NCI-H1105 (cell line): ENCODE measurements at regions not wholly inside any gene's neighbourhood (a gene's known extent, or its start where the extent isn't known, plus 50 kb on each side); places are given as distances from the start of the nearest gene placed in this dataset.
"Not testable (repeated sequence)": the region's sequence is repeated elsewhere in the genome, so short reads cannot be mapped to it uniquely, and the experiment has no call there.

Source experiments
- DNase-seq: peaks from one replicate; lab custom pipeline; 2025; lab: John Stamatoyannopoulos, UW

DNA sequence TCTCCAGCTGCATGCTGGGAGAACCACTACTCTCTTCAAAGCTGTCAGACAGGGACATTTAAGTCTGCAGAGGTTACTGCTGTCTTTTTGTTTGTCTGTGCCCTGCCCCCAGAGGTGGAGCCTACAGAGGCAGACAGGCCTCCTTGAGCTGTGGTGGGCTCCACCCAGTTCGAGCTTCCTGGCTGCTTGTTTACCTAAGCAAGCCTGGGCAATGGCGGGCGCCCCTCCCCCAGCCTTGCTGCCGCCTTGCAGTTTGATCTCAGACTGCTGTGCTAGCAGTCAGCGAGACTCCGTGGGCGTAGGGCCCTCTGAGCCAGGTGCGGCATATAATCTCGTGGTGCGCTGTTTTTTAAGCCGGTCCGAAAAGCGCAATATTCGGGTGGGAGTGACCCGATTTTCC is 215.0 kb downstream of the STIM2 start:
- not testable (repeated sequence) for DNase-seq

- no peak for DNase-seq
These were observed 218.4 kb downstream of the STIM2 start for GRCh38 chr4:27078934-27079455.

DNA sequence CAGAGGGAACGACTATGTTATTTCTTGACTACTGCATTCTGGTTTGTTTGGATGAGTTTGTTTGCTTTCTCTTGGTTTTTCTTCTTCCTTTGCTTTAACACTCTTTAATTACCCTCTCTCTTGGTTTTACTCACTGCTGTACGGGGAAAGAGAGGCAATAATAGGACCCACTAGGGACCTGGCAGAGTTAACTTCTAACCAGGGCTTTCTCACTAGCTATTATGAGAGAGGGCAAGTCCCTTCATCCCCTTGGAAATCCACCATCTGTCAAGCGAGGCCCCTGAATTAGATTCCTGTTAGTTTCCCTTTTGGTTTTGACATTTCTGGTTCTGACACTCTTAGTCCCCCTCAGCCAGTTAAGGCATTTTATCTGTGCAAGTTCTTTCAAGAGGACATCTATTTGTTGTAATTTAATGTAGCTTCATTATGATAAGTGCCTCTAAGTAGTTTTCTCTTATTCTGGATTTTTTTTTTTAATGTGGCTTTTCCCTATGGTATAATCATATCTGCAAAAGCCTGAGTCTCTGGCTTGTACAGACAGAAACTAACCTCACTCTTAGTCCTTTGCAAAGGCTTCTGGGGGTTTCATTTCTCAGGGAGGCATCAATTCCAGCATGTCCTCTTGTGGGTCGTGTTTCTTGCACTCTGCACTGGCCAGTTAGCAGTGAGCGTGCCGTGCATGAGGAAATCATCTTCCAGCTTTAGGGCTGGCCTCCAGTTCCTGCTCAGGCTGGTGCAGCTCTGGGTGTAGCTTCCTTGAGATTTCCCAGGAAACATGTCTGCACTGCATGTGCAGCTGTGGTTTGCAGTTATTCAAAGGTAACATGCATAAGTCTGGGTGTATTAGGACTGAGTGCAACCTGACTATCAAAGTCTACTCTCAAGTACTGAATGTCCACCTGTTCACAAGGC is 221.3 kb downstream of the STIM2 start:
- DNase-seq, result no peak

DNA sequence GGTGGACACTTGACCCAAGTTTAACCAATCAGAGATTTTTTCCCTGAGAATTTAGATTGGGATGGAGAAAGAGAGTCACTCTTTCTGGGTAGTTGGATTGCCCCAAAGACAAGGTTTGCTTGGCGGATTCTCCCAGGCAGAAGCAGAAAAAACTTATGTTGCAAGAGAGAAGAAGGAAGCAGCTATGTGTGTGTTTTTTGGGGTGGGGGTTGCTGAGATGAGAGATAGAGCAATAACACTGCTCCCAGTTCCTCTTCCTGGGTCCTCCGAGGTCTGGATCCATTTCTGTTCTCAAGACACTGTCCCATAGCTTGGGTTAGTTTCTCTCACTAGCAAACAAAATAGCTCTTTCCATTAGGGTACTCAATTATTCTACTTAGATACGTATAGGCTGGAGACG is 222.1 kb downstream of the STIM2 start:
- no peak for DNase-seq

GRCh38 chr4:27084685-27085361 is 224.2 kb downstream of the STIM2 start:
- peak; percentile 6 for DNase-seq

- DNase-seq, result no peak
These were observed 224.8 kb downstream of the STIM2 start for GRCh38 chr4:27085396-27085795.

- no peak for DNase-seq
These were observed 226.8 kb downstream of the STIM2 start for GRCh38 chr4:27087306-27088045.

- DNase-seq, result no peak
These were observed 227.8 kb downstream of the STIM2 start for GRCh38 chr4:27088491-27088890.

DNA sequence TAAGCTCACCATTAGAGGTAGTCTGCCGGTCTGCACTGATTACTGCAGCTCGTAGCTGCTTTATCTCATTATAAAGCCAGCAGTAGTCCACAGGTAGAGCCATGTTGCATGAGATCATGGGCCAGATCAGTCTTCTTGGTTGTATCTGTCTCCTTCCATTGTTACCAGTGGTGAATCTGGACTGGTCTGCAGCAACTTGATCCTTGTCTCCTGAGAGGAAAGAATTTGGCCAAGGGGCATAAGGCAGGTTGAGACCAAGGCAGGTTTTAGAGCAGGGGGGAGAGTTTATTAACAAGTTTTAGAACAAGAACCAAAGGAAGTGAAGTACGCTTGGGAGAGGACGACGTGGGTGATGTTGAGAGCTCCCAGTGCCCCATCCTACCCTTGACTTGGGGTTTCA is 228.5 kb downstream of the STIM2 start:
- DNase-seq, result no peak

DNA sequence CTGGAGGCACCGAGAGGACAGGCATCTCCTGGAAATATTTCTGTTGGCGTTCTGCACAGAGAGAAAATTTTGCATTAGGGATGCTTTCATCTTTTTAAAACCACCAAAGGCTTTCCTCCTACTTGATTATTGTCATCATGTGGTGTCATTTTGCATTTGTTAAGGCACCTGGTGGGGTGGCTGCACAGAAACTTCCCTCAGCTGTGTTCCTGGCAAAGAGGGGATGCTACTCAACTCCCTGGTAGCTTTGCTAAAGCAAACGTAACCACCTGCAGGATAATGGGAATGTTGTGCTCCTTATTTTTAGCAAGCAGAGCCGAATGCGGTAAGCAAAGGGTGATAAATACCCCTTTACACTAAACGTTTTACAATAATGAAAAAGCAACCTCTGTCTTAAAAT is 229.8 kb downstream of the STIM2 start:
- no peak for DNase-seq

DNA sequence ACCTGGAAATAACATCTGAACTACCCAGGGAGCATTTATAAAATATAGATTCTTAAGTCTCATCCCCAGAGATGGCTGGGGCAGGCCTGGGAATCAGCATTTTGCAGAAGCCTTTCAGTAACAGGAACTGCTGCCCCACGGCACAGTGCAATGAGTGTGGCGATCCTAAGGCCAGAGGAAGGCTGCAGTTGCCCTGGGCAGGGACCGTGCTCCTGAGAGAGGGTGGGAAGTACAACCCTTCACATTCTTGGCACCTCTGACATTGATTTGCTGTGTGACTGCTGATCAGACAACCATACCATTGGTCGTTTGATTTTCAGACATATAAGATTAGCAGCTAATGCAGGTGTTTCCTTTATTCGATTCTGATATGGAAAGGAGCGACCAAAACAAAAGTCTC is 233.6 kb downstream of the STIM2 start:
- DNase-seq, result no peak

DNA sequence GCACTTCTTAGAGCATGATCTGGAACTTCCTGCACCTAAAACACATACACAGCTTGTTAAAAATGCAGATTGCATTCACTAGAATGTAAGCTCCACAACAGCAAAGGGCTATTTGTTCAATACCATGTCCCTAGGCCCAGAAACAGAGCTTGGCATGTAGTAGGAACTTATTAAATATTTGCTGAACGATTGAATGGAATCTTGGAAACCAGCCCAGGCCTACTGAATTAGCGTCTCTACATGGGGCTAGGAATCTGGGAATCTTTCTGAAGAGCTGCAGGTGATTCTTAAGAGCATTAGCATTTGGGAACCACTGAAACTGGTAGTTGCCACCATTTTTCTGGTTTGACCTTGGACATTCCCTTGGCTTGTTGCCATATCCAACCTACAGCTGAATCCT is 234.1 kb downstream of the STIM2 start:
- no peak for DNase-seq

DNA sequence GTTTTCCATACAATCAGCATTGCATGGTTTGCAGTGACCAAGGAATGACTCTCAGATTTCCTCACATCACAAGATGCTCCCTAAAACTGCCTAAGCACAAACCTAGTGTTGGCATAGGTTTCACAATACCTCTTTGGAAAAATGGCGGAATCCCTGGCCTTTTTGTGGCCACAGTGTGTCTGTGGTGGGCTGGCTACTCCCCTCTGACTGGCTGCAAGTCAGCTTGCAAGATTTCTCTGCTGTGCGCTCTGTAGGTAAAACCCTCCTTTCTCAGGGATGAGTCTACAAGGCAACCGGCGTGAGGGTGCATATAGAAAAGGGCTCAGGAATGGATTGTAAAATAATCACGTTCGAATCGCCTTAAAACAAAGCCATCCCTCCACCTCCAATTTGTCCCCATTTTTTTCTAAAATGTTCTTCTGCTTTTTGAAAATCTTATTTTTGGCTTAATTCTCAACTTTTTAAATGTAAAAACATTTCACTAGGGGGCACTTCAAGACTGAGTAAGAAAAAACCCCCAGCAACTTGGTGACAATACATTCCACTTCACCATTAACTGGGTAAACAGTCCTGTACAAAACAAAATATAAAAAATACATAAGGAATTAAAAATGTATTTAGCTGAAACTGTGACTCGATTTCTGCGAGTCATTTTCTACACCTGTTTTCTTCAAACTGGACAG is 235.6 kb downstream of the STIM2 start:
- no peak for DNase-seq

GRCh38 chr4:27098034-27098433 is 237.4 kb downstream of the STIM2 start:
- no peak for DNase-seq

DNA sequence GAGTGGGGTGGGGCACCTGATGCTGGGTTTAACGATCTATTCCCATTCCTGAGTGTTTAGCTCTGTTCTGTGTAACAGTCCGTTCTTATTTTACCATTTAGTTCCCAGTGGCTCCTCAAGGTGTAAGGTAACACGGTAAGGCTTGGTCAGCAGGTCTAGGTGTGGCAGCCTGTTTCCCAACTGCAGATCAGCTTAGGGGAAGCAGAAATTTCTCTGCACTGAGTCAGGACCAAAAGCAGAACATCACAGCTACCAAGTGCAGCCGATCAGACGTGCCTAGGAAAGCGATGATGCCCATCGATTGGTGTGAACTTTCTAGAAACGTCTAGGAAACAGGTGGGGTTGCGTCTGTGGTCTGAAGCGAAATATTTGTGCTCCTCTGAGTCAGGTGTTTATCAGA is 240.1 kb downstream of the STIM2 start:
- DNase-seq, result no peak

GRCh38 chr4:27101126-27101525 is 240.5 kb downstream of the STIM2 start:
- no peak for DNase-seq

DNA sequence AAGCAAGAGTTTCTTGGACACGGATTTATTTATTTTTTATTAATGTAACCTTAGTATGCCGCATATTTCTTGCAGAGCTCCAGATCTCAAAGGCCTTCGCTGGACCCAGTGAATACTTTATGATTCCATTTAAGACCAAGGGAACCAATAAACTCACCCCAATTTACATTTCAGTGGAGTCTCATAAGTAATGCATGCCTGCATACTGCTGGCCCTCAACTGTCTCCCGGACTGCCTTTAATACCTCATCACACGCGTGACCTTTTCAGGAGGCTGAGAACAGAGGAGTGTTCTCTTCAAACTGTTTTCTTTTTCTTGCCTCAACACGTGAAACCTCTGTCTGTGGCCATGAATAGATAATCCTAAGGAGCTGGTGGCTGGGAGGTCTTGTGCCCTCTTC is 240.9 kb downstream of the STIM2 start:
- DNase-seq, result no peak

DNA sequence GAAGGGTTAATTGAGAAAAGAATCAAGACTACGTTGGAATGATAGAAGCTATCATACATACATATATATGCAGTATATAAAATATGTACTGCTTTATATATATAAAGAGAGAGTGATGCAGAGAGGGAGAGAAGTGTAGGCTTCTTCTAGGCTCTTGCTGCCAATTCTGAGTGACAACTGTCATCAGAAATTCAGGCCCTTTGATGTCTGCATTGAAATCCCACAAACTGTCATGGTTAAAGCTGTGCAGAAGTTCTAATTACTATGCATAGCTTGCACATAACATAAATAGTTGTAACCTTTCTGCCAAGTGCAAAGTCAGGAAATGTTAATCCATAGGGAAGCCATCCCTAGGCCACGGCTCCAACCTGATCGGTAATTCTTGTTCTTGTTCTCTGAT is 251.0 kb downstream of the STIM2 start:
- DNase-seq, result no peak

GRCh38 chr4:27112587-27112986 is 251.9 kb downstream of the STIM2 start:
- DNase-seq, result no peak

- DNase-seq, result no peak
These were observed 254.6 kb downstream of the STIM2 start for GRCh38 chr4:27115221-27115620.

DNA sequence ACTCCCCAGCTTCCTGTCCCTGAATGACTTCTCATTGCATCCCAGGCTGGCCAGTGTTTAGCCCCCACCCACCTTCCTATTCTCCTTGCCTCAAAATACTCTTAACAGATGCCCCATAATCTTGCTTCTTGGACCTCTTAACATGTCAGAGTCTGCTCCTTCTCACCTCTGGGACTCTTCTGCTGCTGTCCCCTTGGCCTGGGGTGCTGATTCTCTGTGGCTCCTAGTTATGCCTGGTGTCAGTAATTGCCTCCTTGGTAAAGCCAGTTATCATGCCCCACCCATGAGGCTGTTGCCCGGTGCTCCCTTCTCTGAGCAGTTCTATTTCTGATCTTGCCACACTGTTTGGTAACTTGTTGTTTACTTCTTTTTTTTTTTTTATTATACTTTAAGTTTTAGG is 256.8 kb downstream of the STIM2 start:
- no peak for DNase-seq

DNA sequence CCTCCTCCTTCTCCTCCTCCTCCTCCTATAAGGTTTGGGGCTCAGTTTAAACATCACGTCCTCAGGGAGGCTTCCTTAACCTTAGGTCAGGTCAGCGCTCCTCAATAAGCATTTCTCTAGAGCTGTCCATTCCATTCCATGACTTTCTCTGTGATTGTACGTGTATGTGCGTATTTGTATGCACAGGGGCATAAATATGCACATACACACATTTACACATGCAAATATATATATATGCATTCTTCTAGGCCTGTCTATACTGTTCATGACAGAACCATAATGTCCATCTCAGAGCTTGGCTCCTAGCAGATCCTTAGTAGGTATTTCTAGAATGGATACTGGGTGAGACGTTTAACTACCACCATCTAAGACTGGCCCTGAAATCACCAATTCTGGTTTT is 258.6 kb downstream of the STIM2 start:
- no peak for DNase-seq
